GM21423 (cell line): ENCODE measurements at regions not wholly inside any gene's neighbourhood (a gene's known extent, or its start where the extent isn't known, plus 50 kb on each side); places are given as distances from the start of the nearest gene placed in this dataset.

Source experiments
- ATAC-seq: cut with Tn5 transposase; IDR thresholded peaks from one replicate; pipeline ENCODE4 v1.9.1; 2021; ENCODE audit warnings: mild to moderate bottlenecking, moderate library complexity; ENCODE audit not compliant: unreplicated experiment

DNA sequence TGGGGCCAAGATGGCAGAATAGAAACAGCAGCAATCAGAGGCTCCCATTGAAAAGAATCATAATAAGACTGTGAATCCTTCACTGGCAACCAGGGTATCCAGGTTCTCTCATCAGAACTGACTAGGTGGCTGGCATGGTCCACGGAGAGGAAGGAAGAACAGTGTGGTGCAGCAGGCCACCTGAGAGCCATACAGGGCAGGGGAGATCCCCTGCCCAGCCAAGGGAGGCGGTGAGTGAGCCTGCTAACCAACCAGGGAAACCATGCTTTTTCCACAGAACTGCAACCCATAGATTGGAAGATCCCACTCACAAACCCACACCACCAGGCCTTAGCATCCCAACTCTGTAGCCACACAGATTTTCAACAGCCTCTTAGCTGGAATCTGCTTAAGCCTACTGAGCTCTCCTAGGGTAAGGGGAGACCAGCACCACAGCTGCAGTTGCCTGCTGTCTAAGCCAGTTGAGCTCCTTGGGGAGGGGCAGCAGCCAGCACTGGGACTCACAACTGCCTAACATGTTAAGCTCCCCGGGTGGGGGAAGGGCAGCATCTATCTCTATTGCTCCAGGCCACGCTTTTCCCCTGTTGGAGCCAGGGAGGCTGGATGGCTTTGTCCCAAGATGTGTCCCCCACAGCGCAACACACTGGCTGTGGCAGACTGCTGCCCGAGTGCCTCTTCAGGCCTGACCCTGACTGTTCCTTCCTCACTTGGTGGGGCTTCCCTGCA is 342.6 kb upstream of the CCDC196 start:
- no peak for ATAC-seq

DNA sequence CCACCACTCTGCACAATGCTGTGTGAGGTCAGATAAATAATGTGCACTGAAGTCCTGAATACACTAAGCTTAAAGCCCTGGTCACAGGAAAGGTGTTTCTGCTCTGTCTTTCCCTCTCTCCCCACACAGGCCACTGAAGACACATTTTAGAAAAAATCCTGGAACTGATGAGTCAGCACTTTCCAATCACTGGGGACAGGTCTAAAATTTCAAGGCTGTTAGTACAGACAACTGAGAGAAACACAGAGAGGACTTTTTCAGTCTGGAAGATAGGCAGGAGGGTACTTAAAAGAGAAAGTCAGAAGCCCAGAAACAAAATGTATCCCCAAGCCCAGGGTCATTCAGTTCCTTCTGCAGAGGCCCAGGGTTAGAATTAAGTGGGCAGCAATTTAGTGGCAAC is 333.9 kb upstream of the CCDC196 start:
- ATAC-seq: no peak

DNA sequence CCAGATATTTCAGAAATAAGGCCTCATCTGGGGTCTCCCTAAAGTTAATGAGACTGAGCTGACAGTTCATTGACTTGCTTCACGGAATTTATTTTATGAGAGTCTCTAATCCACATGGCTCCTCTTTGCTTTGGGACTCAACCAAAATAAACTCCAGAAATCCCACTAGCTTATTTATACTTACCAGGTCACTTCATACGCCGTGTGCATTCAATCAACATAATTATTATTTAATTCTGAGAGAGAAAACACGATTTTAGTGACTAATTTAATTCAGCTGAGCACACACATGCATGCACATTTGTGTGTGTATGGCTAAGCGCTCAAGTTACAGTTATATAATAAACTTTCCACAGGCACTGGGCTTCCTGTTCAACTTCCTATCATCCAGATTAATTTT is 333.4 kb upstream of the CCDC196 start:
- no peak for ATAC-seq

DNA sequence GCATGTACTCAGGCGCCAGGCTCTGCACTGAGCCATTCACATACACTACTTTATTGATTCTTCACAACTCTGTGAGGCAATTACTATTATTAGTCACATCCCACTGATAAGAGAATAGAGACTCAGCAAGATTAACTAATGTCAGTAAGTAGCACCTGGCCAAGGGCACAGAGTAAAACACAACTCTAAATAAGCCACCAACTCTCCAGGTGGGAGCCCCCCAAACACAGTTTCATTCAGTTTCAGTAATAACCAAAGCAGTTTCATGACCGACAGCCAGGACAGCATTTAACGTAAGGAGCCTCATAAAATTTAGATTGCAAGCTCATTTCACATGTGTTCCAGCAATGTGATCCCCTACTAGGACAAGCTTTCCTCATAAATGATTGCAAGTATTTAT is 323.1 kb upstream of the CCDC196 start:
- ATAC-seq: no peak

DNA sequence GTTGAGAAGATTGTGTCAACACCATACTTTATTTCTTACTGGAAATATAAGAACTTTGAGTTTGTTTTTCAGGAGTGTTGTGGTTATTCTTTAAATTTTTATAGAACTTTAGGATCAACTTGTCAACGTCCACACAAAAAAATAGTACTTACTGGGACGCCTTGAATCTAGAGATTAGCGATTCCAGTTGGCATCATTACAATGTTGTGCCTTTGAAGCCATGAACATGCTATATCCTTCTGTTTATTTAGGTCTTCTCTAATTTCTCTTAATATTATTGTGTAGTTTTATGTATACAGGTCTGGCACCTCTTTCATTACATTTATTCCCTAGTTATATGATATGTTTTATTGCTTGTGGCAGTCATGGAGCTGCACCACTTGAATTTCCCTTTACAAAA is 320.8 kb upstream of the CCDC196 start:
- no peak for ATAC-seq

DNA sequence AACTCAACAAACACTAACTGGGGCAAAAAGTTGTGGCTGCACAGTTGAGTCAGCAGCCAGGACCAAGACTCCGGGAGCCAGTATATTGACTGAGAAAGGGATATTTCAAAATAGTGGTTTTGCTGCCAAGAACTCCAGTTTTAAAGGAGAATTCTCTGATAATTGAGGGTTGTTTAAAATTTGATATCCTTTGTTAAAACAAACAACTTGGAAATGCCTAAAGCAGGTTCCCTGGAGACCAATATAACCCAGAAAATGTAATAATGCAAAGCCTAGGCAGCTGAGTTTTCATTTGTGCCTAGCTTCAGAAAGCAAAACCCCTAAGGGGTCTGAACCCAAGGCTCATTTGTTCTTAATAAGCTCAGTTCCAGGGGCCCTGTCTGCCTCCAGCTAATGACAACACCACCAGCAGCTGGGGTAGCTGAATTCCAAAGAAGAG is 311.7 kb upstream of the CCDC196 start:
- ATAC-seq: no peak

DNA sequence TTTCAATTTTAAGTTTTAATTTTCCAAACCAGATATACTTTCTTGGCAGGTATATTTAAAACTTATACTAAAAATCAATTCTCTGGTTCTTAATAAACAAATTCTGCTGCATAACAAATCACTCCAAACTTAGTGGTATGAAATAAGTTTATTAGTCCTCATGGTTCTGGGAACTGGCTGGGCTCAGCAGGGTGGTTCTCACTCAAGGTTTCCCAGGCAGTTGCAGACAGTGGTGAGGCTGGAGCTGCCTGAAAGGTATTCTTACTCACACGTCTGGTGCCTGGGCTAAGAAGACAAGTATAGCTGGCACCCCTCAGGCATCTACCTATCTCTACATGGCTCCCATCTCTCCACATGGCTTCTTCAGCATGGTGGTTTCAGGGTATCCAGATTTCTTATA is 308.2 kb upstream of the CCDC196 start:
- no peak for ATAC-seq

DNA sequence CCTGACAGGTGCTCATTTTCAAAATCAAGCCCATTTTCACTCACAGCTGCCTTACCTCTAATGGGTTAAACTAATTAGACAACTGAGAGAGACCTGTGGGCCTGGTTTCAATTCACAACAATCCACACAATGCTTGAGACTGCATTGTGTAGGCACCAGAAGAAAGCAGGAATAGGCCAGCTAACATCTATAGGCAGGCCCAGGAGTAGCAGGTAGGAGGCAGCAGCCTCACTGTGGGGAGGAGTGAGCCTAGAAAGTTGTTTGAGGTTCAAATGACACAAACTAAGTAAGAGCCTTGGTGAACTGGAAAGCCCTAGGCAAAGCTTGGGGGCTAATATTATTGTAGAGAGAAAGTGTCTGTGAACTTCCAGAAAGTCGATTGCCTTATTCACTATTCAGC is 289.5 kb upstream of the CCDC196 start:
- ATAC-seq: no peak

DNA sequence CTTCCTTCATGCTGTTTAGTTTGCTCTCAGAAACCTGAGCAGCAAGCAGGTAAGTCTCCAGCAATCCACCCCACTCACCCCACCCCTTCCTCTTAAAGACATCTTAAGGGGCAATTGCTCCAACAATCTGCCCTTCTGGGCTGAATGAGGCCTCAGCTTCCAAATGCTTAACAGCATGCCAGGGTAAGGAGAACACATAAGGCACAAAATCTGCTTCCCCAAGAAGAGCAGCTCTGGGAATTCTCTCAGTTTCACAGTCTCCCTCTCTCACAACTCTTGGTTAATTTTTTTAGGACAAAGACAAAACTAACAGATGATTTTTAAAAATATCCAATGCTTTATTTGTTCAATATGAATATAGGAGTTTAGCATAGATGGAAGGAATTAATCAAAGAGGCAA is 288.9 kb upstream of the CCDC196 start:
- ATAC-seq: no peak

DNA sequence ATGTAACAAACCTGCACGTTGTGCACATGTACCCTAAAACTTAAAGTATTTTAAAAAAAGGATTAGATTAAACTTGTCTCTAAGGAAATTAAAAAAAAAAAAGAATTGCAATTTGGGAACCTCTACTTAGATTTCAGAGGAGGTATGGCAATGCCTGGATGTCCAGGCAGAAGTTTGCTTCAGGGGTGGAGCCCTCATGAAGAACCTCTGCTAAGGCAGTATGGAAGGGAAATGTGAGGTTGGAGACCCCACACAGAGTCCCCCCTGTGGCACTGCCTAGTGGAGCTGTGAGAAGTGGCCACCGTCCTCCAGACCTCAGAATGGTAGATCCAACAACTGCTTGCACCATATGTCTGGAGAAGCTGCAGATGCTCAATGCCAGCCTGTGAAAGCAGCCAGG is 279.6 kb upstream of the CCDC196 start:
- ATAC-seq: no peak

DNA sequence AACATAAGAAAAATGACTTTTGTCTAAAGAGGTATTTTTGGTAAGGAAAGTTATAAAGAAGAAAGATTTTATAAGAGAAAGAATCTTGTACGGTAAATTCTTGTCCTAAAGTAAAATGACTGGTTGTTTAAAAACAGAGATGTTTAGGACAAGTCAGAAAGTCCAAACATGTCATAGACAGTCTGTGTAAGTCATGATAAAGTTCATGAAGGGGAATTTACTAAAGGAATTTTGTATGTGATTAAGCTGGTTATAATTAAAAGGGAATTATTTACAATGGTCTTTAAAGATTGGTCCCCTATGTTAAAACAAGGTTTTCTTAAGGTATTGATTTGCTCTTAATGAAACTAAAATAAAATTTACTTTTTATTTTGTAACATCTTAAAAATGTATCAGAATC is 269.4 kb upstream of the CCDC196 start:
- no peak for ATAC-seq

DNA sequence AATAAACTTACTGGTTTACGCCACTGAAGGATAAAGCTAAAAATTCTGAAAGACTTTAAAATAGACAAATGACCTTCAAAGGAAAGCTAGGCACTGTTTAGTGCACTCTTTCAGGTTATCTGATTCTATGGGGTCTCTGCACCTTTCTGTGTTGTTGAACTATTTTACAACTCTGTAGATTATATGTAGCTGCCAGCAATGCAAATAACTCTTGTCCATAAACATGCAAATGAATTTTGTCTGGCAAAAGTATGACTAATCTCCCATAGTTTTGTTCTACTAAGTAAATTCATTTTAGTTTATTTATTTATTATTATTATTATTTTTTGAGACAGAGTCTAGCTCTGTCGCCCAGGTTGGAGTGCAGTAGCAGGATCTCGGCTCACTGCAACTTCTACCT is 266.3 kb upstream of the CCDC196 start:
- no peak for ATAC-seq

DNA sequence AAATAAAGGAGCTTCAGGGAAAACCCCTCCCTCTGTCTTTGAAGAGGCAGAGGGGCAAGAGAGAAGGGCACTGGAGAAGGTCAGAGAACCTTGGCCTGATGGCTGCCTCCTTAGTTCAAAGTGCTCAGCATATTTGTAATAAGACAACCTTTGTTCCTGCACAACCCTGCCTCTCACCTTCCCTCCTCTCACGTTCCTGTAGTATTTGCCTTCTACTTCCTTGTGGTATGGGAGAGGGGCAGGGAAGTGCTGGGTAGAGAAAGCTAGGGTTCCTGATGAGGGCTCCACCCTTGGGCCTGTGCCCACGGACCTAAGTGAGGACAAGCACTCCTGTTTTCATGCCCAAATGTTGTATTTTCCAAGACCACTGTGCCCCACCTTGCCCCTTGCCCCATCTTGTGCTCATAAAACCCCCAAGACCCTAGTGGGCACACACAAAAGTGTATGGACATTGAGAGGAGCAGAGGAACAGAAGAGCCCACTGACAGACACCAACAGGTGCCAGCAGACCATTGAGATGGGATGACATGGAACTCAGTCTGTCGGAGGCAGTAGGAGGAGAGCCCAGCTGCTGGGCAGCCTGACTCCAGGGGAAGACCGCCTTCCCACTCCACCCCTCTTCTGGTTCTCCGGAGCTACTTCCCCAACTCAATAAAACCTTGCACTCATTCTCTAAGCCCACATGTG is 261.5 kb upstream of the CCDC196 start:
- no peak for ATAC-seq

DNA sequence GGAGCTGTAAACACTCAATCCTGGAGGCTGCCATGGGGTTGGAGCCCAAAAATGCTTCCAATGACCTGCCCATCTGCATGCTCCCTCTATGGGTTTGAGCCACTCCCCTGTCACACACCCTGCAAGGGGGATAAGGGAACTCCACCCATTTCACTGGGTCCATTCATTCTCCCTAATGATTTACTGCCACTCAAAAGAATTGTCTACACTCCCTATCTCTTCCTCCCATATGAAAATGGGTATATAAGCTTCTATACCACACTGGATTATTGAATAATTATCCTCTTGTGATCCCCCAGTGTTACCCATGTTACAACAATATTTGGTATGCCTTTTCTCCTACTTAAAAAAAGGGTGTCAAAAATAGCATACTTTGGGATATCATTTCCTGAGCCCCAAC is 260.8 kb upstream of the CCDC196 start:
- ATAC-seq: no peak

DNA sequence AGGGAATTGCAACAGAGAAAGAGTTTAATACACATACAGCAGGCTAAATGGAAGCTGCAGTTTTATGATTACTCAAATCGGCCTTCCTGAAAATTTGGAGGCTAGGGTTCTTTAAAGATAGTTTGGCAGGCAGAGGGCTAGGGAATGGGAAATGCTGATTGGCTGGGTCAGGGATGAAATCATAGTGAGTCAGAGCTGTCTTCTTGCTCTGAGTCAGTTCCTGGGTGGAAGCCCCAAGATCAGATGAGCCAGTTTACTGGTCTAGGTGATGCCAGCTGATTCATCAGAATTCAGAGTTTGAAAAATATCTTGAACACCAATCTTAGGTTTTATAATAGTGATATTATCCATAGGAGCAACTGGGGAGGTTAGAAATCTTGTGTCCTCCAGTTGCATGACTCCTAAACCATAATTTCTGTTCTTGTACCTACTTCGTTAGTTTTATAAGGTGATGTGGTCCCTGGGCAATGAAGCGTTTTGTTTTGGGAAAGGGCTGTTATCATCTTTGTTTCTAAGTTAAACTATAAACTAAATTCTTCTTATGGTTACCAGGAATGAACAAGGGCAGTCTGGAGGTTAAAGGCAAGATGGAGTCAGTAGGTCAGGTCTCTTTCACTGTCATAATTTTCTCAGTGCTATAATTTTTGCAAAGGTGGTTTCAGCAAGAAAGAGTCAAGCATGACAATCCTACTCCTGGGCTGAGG is 257.8 kb upstream of the CCDC196 start:
- no peak for ATAC-seq

DNA sequence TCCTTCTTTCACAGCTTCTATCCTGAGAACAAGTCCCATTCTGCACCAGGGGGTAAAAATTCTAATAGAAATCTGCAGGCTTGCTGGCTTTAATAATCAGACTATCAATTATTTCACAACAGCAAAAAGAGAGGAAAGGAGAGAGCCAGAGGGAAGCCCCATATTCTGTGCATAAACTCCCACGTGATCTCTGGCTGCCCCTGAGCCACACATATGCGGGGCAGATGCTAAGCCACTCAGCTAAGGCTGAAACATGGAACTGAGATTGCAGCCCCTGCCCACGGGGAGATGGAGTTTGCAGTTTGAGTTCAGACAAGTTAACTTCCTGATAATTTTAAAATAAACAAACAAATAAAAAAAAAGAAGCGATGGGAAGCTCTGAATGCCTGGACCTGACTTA is 254.4 kb upstream of the CCDC196 start:
- no peak for ATAC-seq

DNA sequence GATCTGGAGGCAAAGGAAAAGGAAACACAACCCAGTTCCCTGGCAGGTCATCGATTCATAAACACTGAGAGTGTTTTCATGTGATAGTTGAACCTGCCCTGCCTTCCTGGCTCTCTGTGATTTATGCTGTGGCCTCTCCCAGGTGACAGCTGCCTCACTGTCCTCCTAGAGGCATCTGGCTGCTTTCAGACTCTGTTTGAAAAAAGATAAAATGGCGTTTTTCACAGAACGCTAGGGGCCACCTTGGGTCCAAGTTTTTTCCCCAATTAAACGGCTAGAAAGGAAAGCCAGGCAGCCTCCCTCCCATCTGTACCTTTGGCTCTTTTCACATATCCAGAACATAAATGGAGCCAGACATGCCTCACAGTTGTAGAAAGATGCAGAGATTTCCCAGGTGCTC is 252.6 kb upstream of the CCDC196 start:
- no peak for ATAC-seq

DNA sequence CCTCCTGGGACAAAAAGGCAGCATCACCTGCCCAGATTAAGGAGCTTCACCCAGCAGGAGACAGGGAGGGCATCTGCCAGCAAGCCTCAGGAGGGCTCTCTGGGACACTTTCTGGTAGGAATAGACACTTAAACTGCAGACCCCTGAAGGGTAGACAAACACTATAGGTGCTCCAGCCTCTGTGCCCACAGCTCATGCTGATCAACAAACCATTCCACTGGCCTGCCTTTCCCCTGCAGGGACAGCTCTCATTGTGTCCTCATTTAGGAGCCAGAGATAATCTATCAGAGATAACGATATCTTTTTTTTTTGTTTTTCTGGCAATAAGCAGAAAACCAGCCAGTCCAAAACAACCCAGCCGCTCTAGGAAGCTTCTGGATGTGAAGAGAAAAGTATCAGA is 251.8 kb upstream of the CCDC196 start:
- no peak for ATAC-seq

DNA sequence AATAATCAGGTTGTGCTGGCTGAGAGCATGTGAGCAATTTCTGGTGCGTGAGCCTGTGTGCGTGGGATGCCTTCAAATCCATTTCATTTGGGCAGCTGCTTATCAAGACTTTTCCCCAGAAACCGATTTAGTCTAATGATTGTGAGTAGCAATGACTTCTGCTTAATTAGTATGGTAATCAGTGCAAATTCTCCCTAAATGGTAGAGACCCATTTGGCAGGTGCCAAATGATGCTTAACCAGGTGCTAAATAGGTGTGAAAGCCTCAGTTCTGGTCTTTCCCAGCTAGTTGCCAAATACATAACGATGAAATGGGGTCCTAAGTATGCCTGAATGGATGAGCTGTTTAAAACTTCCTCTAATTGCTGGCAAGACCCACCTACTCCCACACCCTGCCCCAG is 248.4 kb upstream of the CCDC196 start:
- no peak for ATAC-seq

DNA sequence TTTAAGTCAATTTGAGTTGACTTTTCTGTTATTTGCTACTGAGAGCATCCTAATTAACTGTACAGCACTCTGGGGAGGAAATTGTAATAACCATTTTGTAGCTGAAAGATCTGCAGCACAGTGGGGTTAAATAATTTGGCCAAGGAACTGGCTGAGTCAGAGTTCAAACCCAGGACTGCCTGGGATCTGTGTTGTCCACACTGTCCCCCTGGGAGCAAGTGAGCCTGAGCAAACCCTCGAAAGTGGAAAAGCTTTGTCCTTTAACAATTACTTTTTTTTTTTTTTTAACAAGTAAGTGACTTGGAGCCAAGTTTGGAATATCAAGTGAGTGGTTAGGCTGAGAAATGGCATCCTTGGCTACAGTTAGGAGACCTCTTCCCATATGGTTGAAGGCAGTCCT is 247.2 kb upstream of the CCDC196 start:
- ATAC-seq: no peak

DNA sequence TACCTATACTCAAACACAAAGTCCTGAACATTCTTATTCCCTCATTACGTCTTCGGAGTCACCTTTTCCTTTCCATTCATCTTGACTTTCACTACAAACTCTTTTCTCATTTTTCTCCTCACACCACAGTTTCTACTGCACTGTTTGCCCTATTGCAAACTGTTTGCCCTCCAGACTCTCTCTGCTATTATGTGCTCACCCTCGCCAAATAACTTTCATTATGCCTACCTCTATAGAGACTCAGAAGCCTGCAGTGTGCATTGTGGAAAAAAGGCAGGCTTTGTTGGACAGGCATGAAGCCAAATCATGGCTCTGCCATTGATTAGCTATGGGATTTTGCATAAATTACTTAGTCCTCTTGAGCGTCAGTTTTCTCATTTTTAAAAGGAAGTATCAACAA is 246.6 kb upstream of the CCDC196 start:
- ATAC-seq: no peak

DNA sequence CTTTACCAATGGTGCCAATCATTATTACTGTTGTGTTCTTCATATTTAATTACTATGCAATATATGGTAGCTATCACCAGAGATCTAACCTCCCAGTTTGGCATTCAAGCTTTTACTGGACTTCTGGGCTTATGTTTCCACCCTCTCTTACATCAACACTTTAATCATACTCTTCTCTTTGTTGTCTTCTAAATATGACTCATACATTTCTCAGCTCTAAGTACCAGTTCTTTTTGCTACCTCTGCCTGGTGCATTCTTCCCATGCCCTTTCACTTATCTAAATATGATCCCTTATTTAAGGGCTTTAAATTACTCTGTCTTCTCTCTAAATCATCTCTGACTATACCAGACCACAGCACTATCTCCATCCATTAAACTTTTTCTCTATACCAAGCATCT is 246.1 kb upstream of the CCDC196 start:
- ATAC-seq: no peak
